SK-N-MC (cell line): ENCODE measurements at regions not wholly inside any gene's neighbourhood (a gene's known extent, or its start where the extent isn't known, plus 50 kb on each side); places are given as distances from the start of the nearest gene placed in this dataset.

Experiments used
- EZH2 ChIP-seq: fragments of 200-600 bp; sonication (generic); IDR thresholded peaks from one replicate; pipeline ENCODE4 v1.6.1; 2017; ENCODE audit warnings: antibody characterized with exemption
- POLR2AphosphoS5 ChIP-seq: IDR thresholded peaks from 2 replicates; pipeline ENCODE4 v1.6.1; 2012; ENCODE audit warnings: mild to moderate bottlenecking, low read depth, low read length, borderline replicate concordance

GRCh38 chr3:180359061-180359952 lies 242.7 kb upstream of the TTC14 start:
- TF ChIP-seq POLR2AphosphoS5 (no peak), EZH2 (no peak)
